ENCODE measurements at regions not wholly inside any gene's neighbourhood (a gene's known extent, or its start where the extent isn't known, plus 50 kb on each side); places are given as distances from the start of the nearest gene placed in this dataset.
"Not testable (repeated sequence)": the region's sequence is repeated elsewhere in the genome, so short reads cannot be mapped to it uniquely, and the experiment has no call there.

- DNase-seq = not testable (repeated sequence)
Observed at GRCh38 chr2:91525587-91525986, 2834.1 kb downstream of the RPIA start.

- DNase-seq = not testable (repeated sequence)
Observed at GRCh38 chr2:91526083-91526482, 2834.6 kb downstream of the RPIA start.

- not testable (repeated sequence) for DNase-seq
Observed at GRCh38 chr2:91527056-91527455, 2835.6 kb downstream of the RPIA start.

- DNase-seq = not testable (repeated sequence)
Observed at GRCh38 chr2:91527491-91528031, 2836.1 kb downstream of the RPIA start.

- DNase-seq = not testable (repeated sequence)
Observed at GRCh38 chr2:91528361-91528760, 2836.9 kb downstream of the RPIA start.

GRCh38 chr2:91536109-91536508, 2844.6 kb downstream of the RPIA start:
- DNase-seq = not testable (repeated sequence)

- not testable (repeated sequence) for DNase-seq
Observed at GRCh38 chr2:91536549-91537263, 2845.2 kb downstream of the RPIA start.

- not testable (repeated sequence) for DNase-seq
Observed at GRCh38 chr2:91549316-91549715, 2857.8 kb downstream of the RPIA start.

- not testable (repeated sequence) for DNase-seq
Observed at GRCh38 chr2:91558234-91558633, 2866.8 kb downstream of the RPIA start.

- not testable (repeated sequence) for DNase-seq
Observed at GRCh38 chr2:91559269-91559668, 2867.8 kb downstream of the RPIA start.

- DNase-seq = not testable (repeated sequence)
Observed at GRCh38 chr2:91559886-91560614, 2868.6 kb downstream of the RPIA start.

- DNase-seq = not testable (repeated sequence)
Observed at GRCh38 chr2:91562184-91562583, 2870.7 kb downstream of the RPIA start.

GRCh38 chr2:91564700-91565099, 2873.2 kb downstream of the RPIA start:
- not testable (repeated sequence) for DNase-seq

GRCh38 chr2:91565689-91566430, 2874.4 kb downstream of the RPIA start:
- not testable (repeated sequence) for DNase-seq

- DNase-seq = not testable (repeated sequence)
Observed at GRCh38 chr2:91566611-91567010, 2875.1 kb downstream of the RPIA start.

- not testable (repeated sequence) for DNase-seq
Observed at GRCh38 chr2:91567546-91568335, 2876.3 kb downstream of the RPIA start.

- not testable (repeated sequence) for DNase-seq
Observed at GRCh38 chr2:91568391-91569338, 2877.2 kb downstream of the RPIA start.

- not testable (repeated sequence) for DNase-seq
Observed at GRCh38 chr2:91571239-91571923, 2879.9 kb downstream of the RPIA start.

GRCh38 chr2:91573018-91573417, 2881.5 kb downstream of the RPIA start:
- DNase-seq = not testable (repeated sequence)

- DNase-seq = not testable (repeated sequence)
Observed at GRCh38 chr2:91573755-91574154, 2882.3 kb downstream of the RPIA start.
